NCI-H1417 treated with DMSO at 0.1 percent for 48 hours (cell line): ENCODE measurements at regions not wholly inside any gene's neighbourhood (a gene's known extent, or its start where the extent isn't known, plus 50 kb on each side); places are given as distances from the start of the nearest gene placed in this dataset.

Source experiments
- DNase-seq: peaks from one replicate; lab custom pipeline; 2025; lab: John Stamatoyannopoulos, UW

DNA sequence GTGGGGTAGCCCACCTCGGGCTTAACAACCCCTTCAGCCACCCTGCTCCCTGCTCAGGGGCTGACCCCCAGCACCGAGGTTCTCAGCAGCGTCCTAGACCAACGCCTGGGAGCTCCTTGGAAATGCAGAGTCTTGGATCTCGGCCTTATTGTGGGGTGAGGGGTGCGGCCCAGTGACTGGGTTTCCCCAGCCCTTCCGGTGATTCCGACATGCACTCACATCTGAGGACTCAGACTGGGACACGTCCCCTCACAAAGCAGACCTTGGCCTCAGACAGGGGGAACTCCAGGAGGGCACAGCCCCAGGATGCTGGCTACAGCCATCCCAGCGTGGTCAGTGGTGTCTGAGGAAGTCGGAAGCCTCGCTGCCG is 117.7 kb downstream of the RFLNA start:
- DNase-seq: no peak

DNA sequence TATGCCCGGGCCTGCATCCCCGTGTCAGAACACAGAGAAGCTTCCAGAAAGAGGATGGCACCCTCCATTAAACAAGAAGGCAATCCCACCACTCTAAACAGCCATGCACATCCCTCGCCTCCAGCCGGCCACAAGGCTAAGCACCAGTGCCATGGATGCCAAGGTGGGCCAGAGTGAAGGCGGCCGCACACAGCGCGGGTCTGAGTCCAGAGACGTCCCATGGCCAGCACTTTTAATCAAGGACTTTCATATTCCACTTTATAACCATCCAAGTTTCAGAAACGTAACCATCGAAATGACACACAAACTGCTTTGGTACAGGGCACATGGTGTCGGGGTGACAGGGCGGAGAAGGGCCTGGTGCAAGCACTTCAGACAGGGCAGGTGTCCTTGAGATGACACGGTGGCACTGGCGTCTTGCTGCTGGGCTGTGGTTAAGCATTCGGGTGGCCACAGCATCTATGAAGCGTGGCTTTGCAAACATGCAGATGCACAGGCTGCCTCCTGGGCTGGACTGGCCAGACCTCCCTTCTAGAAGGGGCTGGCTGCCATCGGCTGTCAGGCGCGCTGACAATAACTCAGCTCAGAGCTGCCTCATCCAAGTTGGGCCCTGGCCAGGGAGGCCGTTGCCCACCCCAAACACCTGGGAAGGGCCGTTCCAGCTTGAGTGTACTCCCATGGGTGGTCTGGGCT is 117.2 kb downstream of the RFLNA start:
- no peak for DNase-seq

DNA sequence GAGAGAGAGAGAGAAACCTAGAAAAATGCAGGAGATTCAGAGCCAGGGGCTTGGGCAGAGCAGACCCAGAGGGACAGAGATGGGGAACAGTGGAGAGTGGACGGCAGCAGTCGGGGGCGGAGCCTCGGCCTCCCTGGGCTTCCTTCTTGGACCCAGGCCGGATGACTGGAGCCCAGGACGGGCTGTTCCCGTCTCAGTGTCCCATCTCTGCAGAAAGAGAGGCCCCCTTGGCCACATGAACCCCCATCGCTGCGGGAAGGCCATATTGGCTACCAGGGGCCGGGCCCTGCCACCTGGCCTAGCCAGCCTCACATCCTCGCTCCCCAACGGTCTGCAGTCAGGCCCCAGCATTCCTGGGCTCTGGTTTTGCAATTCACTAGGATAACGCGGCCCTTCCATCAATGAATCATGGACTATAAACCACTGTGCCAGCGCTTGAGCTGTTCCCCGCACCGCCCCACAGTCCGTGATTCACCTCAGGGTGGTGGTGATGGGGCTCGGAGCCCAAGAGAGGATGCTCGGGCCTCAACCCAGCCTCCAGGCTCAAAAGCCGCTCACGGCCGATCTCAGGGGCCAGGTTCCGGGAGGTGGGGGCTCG is 116.5 kb downstream of the RFLNA start:
- no peak for DNase-seq

DNA sequence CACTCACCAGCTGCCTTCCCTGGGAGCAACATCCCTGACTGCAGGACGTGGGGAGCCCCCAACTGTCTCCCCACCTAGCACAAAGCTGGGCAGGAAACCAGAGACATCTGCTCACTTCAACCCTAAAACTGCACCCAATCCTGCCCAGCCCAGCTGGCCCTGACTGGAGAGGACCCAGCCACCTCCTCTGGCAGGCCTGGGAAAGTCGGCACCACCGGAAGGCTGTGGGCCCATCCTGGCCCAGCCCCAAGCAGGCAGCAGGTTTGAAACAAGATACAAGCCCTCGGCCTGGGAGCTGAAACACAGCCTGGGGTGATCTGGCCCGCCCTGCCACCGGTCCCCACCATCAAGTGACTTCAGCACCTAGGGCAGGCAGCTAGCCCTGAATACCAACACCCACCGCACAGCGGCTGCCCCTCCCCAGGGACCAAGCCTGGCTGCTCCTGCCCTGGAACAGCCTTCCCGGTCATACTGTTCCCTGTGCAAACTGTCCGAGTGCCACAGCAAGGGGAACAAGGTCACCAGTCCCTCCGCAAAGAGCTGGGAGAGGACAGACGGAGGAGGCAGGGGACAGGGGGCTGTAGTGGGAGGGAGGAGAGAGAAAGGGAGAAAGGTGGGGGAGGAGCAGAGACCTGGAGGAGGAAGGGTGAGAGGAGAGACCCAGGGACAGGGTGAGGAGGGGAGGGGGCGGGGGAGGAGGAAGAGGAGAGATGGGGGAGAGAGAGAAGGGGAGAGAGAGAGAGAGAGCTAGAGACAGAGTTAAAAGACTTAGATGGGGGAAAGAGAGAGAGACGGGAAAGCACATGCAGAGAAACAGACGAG is 115.7 kb downstream of the RFLNA start:
- no peak for DNase-seq

DNA sequence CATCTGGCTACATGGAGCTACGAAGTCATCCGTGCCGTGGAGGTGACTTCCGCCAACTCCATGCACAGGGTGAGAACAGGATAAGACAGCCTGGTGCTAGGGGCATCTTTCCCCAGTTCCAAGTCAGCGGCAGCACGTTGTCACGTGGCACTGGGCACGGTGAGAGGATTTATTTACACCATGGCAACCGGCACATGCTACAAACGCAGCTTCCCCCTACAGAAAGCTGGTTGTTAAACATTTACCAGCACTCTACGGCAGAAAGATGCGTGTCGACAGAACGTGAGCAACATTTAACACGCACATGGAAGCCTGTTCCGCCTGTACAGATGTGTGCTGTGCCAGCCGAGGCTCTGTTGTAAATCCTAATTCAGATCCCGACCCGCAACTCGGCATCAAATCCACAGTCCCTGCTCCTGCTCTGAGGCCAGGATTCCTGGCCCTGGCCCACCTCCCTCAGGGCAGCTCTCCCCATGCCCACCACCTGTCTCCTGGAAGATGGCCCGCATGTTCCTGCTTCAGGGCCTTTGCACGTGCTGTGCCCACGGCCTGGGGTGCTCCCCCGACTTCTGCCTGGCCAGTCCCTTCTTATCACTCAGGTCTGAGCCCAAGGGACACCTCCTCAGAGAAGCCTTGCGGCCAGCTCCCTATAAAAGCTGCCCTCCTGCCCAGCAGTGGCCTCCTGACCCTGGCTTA is 114.1 kb downstream of the RFLNA start:
- no peak for DNase-seq

DNA sequence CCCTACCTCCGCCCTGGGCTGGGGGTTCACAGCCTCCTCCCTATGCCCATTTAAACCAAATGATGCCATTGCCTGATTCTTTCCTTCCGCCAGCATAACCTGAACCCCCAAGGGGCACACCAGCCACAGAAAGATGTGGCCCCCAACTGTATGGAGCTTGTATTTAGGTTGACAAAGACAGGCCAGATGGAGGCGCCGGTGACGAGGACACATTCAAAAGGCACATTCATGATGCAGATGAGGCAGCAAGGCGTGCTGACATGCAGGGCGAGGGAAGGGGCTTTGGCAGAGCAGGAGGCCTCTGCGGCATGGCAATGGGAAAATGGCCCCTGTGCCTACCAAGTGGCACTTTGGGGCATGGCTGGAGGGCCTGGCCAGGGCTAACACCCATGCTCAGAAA is 112.2 kb downstream of the RFLNA start:
- no peak for DNase-seq

DNA sequence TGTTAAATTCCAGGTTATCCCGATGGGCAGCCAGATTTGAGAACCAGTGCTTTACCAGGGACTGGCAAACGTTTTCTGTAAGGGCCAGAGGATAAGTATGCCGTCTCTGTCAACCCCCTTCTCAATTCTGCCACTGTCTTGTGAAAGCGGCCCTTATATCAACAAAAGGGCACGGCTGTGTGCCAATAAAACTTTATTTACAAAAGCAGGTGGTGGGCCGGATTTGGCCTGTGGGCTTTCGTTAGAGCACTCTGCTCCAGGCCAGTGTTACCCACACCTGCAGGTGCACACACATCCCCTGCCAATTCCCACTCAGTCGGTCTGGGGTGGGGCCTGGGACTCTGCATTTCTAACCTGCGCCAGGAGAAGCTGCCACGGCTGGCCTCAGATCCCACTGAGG is 111.2 kb downstream of the RFLNA start:
- DNase-seq: no peak

DNA sequence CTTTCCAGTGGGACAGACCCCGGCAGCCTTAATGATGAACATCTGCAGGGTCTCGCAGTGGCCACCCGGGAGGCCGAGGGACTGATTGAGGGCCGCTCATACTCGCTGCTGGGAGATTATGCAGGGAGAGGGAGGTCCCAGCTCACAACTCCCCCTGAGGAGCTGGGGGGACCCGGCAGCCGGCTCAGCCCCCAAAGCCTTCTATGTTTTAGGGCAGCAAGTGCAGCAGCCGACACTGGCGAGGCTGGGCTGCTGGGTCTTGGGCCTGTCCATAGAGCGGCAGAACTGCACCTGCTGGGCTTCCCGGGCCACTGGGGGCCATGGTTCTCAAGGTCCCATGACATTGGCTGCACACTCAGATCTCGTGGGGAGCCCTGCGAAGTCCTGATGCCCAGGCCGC is 110.7 kb downstream of the RFLNA start:
- DNase-seq: no peak

DNA sequence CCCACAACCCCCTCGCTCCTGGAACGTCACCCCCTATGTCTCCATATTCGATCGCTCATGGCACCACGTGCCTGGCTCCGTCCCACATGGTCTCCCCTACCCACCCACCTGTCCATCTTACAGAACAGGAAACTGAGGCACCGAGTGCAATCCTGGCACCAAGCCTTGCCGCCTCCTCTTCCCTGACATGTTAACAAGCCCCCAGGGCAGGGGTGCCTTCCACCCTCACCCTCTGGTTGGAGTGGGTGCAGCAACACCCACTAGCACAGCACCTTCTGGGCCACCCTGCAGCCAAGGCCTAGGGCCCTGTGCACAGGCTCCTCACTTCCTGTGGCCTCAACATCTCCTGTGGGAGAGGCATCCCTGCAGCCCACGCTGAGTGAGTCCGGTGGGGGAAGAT is 110.3 kb downstream of the RFLNA start:
- no peak for DNase-seq

DNA sequence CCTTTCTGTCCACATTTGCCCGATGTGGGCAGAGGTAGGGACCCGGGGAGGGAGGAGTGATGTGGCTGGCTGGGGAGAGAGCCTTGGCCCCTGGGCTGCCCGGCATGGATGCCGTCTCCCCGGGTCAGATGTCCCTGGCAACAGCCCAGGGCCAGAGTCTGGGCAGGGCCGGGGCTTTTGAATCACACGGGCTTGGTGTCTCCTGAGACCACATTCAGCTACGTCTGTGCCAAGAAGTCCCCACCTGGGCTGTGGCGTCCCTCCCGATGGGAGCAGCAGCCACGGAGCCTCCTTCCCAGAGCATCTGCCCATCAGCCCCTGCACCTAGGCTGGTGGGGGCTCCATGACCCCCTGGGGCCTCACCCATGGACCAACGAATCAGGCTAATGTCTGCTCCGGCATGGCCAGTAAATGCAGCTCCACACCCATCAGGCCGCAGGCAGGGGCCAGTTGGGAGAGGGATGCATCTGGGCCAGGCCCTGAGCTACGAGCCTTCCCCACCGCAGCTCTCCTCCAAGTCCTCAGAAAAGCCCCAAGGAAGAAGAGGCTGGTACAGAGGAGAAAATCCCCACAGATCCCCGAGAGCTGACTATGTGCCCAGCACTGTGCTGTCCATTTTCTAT is 109.4 kb downstream of the RFLNA start:
- DNase-seq: no peak

DNA sequence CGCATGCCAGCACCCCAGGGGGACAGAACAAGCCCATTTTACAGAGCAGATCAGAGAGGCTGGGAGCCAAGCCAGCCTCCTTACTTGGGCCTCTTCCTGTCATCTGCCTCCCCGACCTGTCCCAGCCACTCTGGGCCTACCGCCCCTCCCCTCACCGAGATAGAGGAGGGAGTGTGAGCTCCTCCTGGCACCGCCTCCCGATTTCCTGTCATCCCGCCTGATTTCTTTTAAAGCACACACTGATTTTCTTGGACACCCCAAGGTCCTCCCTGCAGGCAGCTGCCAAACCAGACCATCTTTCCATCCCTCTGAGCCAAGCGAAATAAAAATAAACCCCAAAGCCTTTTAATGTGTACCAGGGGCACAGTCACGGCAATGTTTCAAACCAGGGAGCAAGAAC is 108.4 kb downstream of the RFLNA start:
- no peak for DNase-seq

DNA sequence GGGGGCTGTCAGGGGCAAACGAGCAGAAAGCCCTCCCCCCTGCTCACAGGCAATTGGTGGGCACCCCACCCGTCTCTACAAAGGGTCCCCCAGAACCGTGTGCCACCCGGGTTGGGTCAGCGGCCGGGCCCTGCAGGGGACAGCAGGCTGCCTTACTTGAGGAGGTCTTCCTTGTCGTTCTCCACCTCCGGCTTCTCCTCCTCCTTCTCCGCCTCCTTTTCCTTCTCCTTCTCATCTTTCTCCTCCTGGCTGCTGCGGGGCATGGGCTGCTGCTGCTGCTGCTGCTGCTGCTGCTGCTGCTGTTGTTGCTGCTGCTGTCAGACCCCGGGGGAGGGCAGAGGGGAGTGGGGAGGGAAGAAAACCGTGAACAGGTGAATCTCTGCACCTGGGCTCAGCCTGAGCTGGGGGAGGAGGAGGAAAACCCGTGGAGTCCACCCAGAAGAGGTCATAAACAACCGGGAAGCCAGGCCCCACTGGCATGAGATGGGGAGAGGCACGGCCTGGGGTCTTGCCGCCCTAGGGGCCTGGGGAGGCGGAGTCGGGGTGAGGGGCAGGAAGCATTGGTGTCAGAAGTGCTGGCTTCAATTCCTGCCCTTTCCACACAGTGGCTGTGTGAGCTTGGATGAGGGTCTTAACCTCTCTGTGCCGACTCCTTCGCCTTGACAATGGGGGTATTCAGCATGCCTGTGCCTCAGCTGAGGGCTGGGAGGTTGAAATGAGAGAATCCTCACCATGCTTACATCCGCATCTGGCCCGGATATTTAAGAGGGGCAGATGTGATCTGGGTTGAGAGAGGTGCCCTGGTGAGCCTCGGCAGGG is 107.6 kb downstream of the RFLNA start:
- DNase-seq: no peak

DNA sequence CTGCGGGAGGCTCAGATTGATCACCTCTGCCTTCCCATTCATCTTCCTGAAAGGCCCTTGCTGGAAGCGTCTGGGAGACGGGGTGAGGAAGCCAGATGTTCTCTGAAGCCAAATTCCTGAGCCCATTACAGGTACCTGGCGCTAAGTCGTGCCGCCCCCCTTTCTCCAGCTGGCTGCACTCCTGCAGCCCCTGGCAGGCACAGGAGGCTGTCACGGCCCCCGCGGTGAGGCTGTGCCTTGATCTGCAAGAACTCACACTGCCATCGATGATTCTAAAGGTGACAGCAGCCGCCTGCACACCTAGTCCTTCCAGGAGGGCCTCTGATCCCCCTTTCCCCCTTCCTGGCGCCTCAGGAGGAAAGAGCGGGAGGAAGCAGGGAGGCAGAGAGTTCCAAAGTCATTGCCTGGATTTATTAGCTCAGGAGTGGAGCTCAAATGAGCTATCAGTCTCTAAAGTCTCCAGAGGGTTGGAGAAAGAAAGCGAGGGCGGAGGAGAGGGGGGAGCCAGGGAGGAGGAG is 106.9 kb downstream of the RFLNA start:
- DNase-seq: no peak

DNA sequence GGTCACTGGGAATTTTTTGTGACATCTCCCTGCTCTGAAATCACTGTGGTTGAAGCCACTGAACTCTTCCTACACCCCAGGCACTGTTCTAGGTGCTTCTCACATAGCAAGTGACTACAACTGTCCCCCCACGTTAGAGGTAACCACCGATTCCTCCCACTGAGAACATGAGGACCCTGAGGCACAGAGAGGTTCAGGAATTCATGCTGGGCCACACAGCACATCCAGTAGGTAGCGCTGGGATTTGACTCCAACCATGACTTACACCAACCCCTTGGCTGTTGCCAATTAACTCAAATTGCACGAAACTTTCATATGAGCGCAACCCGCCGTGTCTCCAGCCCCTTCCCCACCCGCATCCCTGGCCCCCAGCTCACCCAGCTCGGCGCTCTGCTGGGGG is 105.2 kb downstream of the RFLNA start:
- DNase-seq: no peak

DNA sequence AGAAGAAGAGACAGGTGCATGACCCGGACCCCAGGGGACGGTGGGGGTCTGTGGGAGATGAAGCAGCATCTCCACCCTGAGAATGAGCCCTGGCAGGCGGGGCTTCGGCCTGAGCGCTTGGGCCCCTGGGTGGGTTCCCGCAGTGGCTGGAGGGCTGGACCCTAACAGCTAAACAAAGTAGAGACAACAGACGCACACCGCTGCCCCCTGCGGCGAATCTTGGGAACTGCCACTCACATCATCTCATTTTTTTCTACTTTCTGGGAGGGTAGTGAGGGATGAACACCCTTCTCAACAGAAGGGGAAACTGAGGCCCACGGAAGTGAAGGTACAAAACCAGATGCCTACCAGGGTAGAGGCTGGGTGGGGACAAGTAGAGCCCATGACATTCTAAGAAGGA is 104.7 kb downstream of the RFLNA start:
- DNase-seq: no peak

DNA sequence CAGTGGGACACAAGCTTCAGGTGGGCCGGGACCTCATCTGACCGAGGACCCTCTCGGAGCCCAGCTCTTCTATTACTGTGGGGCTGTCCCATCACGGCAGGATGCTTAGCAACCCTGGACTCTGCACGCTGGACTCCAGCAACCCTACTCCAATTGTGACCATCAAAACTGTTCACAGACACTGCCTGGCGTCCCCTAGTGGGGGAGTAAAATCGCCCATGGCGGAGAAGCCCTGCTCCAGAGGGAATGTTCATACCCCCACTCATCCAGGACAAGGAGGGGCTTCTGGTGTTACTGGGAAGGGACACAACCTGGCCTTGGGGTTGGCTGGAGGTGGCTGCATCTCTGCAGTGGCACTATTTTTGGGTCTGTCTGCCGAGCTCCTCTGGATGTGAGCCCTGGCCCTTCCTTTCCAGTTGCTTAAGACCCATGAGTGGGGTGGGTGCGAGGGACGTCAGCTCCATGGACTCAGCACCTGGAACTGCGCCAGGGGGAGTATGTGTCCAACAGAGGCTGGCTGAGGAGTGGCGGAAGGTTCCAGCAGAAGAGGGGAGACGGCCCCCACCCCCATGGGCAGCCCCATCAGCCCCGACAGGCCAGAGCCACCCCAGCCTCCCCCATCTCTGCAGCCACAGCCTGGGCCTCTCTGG is 103.8 kb downstream of the RFLNA start:
- DNase-seq: no peak

DNA sequence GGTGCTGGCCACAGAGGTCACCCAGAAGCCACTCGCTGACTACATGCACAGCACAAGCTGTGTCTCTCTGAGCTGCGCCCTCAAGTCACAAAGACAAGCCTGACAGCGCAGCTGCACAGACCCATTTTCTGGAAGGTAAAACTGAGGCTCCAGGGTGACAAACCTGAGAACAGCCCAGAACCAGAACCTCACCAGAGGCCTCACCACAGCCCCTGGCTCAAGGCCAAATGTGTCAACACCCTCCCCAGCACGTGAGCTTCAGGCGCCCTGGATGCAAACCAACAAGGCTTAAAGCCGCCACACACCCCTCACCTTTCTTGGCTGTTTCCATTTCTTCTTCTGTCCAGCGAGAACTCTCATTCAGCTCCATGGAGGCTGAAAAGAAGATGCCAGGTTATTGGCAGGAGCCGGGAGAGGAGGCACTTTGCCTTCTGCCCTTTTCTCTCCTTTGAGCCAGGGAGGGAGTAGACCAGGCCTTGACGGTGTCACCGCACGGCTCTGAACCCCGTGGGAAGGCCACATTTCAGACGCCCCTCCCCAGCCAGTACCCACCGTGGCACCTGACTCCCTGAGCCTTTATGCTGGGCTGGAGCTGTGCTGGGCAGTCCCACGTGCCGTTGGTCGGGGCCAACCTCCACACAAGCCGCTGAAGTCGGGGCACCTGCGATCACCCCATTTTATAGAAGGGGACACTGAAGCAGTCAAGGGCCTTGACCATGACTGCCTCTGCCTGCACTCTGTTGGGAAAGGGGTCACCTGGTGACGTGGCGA is 103.1 kb downstream of the RFLNA start:
- DNase-seq: no peak

DNA sequence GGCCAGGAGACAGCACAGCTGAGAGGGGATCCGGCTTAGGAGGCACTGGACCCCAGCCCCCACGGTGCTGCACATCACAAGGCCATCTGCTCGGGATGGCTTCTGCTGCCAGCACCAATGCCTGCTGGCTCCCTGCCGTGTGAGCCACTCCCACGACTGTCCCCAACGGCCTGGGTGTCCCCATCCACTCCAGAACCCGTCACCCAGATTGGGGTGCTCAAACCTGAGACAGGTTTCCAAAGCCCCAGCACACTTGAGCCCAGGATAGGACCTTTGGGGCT is 102.4 kb downstream of the RFLNA start:
- no peak for DNase-seq

DNA sequence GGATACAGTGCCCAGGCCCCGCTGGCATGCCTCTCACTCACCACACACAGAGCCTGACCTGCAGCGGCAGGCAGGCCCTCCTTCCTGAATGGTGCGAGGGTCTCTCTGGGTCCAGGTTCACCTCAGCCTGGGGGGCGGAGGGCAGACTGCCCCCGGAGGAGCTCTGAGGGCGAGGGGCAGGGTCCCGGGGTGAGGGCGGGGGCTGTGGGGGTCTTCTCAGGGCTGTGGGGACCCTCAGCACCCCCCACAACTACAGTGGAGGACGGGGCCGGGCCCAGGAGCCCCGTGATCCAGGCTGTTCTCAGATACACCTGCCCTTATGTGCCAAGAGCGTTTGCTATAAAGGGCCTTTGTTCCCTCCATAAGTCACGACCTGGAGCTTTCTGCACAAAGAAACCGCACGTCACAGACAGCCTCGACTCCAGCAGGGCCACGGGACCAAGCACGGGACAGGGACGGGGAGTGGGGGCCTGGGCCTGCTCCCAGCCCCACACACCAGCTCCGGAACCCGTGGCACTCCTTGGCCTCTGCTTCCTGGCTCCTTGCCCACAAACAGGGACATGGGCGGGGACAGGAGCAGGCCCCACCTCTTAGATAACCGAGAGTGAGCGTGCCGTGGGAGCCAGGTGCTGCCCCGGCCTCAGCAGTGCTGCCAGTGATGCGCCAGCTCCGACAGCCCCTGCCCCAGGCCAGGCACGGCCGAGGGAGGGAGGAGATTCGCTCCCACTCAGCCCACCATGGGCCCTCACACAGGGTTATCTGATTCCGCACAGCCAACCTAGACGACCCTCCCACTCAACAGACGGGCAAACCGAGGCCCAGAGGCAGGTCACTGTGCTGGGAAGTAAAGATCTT is 101.9 kb downstream of the RFLNA start:
- DNase-seq: no peak
